GM20431 (cell line): ENCODE measurements at regions not wholly inside any gene's neighbourhood (a gene's known extent, or its start where the extent isn't known, plus 50 kb on each side); places are given as distances from the start of the nearest gene placed in this dataset.
"Not testable (repeated sequence)": the region's sequence is repeated elsewhere in the genome, so short reads cannot be mapped to it uniquely, and the experiment has no call there.

Experiments
- in situ Hi-C: fragments of 300-500 bp; cut with MseI, MboI; formaldehyde crosslinking; loops from one replicate; pipeline ENCODE4 v1.15.0; 2020; ENCODE audit warnings: low sequenced_read_pairs; ENCODE audit not compliant: unreplicated experiment

GRCh38 chr6:88459643-88460042, 293.5 kb upstream of the CNR1 start:
- in situ Hi-C loops = no loop called here

GRCh38 chr6:88459189-88459588, 293.0 kb upstream of the CNR1 start:
- in situ Hi-C loops = no loop called here

- in situ Hi-C loops = no loop called here
These were observed 292.5 kb upstream of the CNR1 start for GRCh38 chr6:88458662-88459061.

DNA sequence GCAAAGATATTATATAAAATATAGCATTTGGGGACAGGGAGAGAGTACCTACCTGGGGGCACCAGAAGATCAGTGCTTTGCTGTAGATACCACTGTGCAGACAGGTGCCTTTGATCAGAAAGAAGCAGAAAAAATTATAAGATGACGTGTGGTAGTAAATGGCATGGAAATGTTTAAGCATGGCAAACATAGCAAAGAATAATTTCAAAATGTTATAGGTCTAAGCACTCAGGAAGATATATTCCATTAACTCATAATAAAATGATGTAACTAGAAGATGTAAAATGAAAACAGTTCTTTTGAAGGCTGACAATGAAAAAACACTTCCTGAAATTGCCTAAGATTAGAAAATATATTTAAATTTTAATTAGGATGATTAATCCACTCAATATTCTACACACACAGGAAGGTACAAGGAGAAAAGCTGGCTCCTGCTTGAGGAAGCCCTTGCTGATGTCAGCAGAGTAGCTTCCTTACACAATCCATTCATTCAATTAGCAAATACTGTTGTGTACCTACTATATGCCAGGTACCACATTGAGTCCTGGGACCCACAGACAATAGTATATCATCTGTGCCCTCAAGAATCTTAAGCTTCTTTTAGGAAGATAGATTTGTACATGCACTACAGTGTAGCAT, 290.2 kb upstream of the CNR1 start:
- in situ Hi-C loops = no loop called here

- in situ Hi-C loops = no loop called here
These were observed 289.2 kb upstream of the CNR1 start for GRCh38 chr6:88455317-88455716.

DNA sequence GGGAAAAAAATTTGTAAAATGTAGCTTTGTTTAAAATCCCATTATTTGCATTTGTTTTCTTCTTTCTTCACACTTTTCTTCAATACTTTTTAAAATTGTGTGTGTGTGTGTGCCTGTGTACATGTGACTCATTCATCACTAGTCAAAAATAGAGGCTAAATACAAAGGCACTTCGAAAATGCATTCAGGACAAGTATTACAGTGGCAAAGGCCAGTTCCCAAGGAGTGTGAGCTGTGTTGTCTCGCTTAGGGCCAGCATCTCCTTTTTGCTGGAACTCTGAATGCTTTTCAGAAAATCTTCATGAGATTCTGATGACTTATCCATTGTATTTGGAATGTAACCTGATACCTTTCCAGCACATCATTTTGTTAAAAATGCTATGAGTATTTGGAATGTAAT, 288.5 kb upstream of the CNR1 start:
- in situ Hi-C loops = no loop called here

- in situ Hi-C loops = no loop called here
These were observed 283.6 kb upstream of the CNR1 start for GRCh38 chr6:88449770-88450169.

DNA sequence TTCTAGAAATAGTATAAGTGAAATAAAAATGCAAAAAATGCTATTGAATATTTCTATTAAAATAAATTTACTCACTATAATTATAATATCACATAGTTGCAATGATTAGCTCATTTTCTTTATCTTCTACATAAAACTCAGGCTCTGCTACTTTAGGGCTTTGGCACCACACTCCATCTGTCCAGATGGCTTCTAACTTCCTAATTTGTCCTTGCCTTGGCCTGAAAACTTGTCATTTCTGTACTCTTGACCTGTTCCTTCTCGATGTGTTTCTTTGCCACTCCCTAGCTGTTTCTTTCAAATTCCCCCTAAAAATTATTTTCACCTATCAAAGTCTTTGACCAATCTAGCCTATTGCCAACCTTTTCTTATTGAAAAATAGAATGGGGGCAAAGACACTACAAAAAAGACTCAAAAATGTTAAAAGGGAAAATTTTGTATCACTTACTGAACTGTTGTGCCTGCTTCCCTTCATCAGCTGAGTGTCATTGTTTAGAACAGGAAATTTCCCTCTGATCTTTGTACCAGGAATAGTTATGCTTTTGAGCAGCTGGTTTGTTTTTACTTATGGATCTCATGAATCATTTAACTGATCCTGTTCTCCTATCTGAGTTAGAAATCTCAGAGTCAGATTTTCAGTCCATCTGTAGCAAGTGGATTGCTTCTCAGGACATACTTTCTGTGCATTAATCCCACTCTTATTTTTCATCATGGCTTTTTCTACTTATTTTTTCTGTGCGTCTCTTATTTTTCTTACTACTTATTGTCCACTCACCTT, 279.2 kb upstream of the CNR1 start:
- in situ Hi-C loops = no loop called here

DNA sequence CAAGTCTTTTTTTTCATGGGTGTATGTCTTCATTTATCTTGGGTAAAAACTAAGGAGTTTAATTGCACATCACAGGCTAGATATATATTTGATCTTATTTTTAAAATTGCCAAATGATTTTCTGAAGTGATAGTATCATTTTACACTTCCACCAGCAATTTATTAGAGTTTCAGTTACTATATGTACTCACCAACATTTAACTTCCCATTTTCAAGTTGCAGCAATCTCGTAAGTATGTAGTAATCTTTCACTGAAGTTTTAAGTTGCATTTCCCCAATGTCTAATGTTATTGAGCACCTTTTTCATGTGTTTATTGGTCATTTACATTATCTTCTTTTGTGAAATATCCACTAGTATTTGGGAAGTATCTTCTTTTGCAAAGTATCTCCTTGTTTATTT, 277.4 kb upstream of the CNR1 start:
- in situ Hi-C loops = no loop called here

- in situ Hi-C loops = no loop called here
These were observed 276.6 kb upstream of the CNR1 start for GRCh38 chr6:88442737-88443136.

DNA sequence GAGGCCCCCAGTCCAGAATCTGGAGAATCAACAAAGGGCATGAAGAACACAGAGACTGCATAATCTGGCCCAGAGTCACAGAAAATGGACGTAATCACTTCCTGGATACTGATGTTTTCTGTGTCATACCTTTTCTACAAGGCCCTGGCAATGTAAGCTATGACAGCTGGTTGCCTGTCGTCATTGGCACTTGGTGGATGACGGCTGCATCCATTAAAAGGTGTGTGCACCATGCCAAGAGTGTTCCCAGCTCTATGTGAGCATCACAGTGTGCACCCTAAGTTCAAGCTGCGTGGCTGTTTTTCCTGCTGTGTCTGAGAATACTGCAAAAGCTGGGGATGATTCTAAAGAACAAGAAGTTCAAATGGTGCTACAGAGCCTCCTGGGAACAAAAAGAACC, 275.2 kb upstream of the CNR1 start:
- in situ Hi-C loops = no loop called here

DNA sequence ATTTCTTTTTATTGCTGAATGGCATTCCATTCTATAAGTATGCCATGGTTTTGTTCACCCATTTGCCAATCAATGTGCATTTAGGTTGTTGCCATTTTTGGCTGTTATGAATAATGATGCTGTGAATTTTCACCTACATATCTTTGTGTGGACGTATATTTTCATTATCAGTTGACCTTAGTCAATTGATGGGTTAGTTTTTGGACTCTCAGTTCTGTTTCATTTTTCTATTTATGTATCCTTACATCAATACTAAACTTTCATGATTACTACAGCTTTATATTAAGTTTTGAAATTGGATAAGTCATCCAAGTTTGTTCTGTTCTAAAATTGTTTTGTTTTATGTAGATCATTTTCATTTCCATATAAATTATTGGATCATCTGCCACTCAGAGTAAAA, 261.9 kb upstream of the CNR1 start:
- in situ Hi-C loops = no loop called here

DNA sequence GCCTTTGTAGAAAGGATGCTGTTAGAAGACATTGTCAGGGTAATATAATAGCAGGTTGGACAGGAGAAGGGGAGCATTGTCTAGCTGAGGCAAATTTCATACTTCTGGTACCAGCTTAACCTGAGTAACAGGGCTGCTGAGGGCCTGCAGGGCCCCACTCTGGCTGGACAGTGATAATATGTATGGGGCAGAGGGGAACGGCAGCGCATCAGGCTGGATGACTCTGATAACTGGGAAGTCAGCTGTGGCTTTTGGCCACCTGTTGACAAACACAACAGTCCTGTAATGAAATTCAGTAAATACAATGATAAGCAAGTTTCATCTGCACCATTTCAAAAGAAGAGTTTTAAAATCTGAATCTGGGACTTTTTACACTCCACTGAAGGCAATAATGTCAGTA, 259.9 kb upstream of the CNR1 start:
- in situ Hi-C loops = no loop called here

DNA sequence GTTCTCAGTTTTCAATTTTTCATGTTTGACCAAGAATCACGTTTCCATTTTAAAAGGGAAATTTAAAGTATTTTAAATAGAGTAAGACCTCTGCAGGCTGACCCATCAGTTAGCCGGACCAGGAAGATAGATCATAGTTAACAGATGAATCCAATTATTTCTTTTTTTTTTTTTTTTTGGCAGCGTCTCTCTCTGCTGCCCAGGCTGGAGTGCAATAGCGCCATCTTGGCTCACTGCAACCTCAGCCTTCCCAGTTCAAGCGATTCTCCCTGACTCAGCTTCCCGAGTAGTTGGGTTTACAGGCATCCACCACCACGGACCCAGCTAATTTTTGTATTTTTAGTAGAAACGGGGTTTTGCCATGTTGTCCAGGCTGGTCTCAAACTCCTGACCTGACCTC, 256.7 kb upstream of the CNR1 start:
- in situ Hi-C loops = no loop called here

GRCh38 chr6:88420967-88421488, 254.9 kb upstream of the CNR1 start:
- in situ Hi-C loops = not testable (repeated sequence)

DNA sequence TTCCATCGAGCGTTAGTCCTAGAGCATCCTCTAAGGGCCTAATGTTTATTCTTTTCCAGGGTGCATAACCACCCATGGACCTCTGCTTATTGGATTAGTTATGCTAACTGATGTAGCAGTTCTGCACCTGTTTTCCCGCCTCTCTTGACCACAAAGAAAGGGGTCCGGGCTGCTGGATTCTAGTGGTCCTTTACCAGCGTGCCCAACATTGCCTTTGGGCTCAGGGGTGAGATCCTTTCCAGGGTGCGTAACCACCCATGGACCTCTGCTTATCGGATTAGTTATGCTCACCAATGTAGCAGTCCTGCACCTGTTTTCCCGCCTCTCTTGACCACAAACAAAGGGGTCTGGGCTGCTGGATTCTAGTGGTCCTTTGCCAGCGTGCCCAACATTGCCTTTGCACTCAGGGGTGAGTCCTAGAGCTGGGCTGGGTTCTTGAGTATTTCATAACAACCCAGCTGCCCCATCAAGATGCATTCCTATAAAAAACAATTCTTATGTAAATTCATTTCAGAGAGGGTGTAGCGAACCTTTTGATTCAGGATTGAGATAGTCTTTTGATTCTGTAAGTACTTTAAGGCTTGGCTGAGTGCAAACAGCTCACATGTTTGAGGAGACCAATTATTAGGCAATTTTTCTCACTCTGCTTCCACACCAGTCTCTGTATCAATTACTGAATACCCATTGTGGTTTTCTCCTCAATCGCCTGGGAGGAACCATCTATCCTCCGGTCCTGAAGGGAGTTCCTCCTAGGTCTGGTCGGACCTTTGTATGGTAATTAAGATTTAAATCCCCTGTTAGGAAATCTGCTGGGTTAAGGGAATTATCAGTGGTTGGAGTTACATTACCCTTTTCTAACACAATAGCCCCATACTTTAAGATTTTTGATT, 253.0 kb upstream of the CNR1 start:
- in situ Hi-C loops = not testable (repeated sequence)

- in situ Hi-C loops = not testable (repeated sequence)
These were observed 251.2 kb upstream of the CNR1 start for GRCh38 chr6:88417361-88417760.

DNA sequence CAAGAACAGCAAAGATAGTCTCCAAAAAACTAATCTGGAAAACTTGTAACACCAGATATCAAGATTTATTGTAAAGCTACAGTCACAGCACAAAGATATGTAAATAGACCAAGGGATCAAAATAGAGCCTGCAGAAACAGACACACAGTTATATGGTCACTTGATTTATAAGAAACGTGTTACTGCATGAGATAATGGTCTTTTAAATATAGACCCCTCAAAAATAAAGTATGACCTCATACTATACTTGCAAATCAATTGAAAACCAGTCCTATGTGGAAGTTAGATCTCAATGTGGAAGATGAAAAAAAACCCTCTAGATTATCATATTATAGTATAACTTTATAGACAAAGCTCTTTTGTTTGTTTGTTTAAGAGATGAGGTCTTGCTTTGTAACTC, 247.3 kb upstream of the CNR1 start:
- in situ Hi-C loops = no loop called here

DNA sequence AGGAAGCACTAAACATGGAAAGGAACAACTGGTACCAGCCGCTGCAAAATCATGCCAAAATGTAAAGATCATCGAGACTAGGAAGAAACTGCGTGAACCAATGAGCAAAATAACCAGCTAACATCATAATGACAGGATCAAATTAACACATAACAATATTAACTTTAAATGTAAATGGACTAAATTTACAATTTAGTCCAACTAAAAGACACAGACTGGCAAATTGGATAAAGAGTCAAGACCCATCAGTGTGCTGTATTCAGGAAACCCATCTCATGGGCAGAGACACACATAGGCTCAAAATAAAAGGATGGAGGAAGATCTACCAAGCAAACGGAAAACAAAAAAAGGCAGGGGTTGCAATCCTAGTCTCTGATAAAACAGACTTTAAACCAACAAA, 242.2 kb upstream of the CNR1 start:
- in situ Hi-C loops = not testable (repeated sequence)

DNA sequence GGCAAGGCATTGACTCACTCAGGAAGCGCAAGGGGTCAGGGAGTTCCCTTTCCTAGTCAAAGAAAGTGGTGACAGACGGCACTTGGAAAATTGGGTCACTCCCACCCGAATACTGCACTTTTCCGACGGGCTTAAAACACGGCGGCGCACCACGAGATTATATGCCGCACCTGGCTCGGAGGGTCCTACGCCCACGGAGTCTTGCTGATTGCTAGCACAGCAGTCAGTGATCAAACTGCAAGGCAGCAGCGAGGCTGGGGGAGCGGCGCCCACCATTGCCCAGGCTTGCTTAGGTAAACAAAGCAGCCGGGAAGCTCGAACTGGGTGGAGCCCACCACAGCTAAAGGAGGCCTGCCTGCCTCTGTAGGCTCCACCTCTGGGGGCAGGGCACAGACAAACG, 240.5 kb upstream of the CNR1 start:
- in situ Hi-C loops = not testable (repeated sequence)

- in situ Hi-C loops = no loop called here
These were observed 237.3 kb upstream of the CNR1 start for GRCh38 chr6:88403486-88403885.
